Pancreas (tissue), 10 donors: ENCODE measurements at regions not wholly inside any gene's neighbourhood (a gene's known extent, or its start where the extent isn't known, plus 50 kb on each side); places are given as distances from the start of the nearest gene placed in this dataset.

ENCODE experiments used
- ATAC-seq, 4 donors: fragments of 200-7000 bp; cut with Tn5 transposase; one replicate each; pipeline versions ENCODE4 v1.8.0 to v1.9.1; 2020; ENCODE audit warnings: mild to moderate bottlenecking in 4 of 4, moderate library complexity in 4 of 4
- DNase-seq, 6 donors: peaks; one replicate each; pipeline ENCODE4 v3.0.0-alpha.2; 2020
- FAIRE-seq: peaks from 2 replicates; lab custom pipeline; 2012; peaks lifted over from hg19 to GRCh38; lab: Jason Lieb, UNC
- H3K27ac ChIP-seq, 4 donors: fragments of 200-600 bp; sonication (generic); 1 replicate in 3 of 4; 2 replicates in 1 of 4; pipeline versions ENCODE4 v1.5.0 to v1.8.0; 2020
- H3K27me3 ChIP-seq, 4 donors: fragments of 200-600 bp; one replicate each; pipeline ENCODE4 v1.8.0; 2021
- H3K36me3 ChIP-seq, 3 donors: fragments of 200-600 bp; sonication (generic) in 1 of 3; one replicate each; pipeline versions ENCODE4 v1.5.0 to v1.8.0; 2020 to 2021
- H3K4me1 ChIP-seq, 3 donors: fragments of 200-600 bp; one replicate each; pipeline ENCODE4 v1.8.0; 2021
- H3K4me3 ChIP-seq, 4 donors: fragments of 200-600 bp; sonication (generic) in 2 of 4; one replicate each; pipeline versions ENCODE4 v1.5.0 to v1.8.0; 2020 to 2021
- H3K9me3 ChIP-seq, 4 donors: fragments of 200-600 bp; one replicate each; pipeline ENCODE4 v1.8.0; 2021
- WGBS, 2 donors: extraction: QIAGEN DNeasy Blood & Tissue Kit; methylation state at CpG; one replicate each; pipeline ENCODE4 v1.1.7; 2013; 5-methylcytosine and 5-hydroxymethylcytosine counted together
- intact Hi-C, 3 donors: fragments of 100-400 bp; cut with DNase I; formaldehyde crosslinking; loops; one replicate each; pipeline versions ENCODE4 v1.11.1 to v1.14.2; 2022
- TF ChIP-seq, protein P1 (sequence below), 4 donors: fragments of 200-600 bp; sonication (generic) in 3 of 4; IDR thresholded peaks; one replicate each; pipeline versions ENCODE4 v1.5.0 to v1.8.0; 2021; ENCODE audit warnings: antibody characterized with exemption in 4 of 4
- donor health status: healthy with polysubstance abuse.
- donor health status: DM: no; HTN: no; CAD: no; lungs with moderate emphysema.
- donor health status: DM: no; HTN: no; CAD: no.
- donor health status: control.
- donor health status: control.
- donor health status: Bipolar disorder and iron deficiency.
- donor health status: DM: yes; HTN: yes; CAD: no.
- donor health status: DM: no; HTN: no; CAD: no.
- donor health status: DM: no; HTN: no; CAD: no.
- donor health status: DM: yes; HTN: yes; CAD: no.

DNA sequence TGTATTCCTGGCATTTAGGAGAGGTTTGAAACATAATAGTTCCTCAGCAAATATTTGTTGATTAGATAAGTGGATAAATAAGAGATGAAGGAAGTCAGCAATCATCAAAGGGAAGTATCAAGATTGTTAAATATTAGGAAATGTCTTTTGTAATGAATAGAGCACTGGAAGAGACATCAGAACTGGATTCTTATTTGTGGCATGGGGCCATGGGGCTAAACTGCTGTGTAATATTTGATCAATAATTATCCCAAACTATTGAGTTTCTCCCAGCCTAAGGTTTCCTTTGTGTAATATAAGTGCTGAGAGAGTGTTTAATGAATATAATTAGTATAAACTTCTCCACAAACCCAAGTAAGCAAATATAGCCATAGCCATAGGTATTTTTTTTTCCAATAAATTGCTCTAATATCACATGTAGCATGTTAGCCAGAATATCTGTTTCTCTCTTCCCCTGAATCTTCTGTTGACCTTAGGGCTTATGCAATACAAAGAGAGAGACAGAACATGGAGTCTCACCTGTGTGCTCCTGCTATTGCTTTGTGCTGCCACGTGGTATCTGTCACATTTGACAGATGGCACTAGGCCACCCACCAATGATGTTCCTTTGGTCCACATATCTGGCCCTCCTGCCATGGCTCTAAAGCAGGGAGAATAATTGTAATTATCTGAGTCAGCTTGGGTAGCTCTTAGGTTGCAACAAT, 658.7 kb downstream of the SOX5 start:
- Histone ChIP-seq H3K27ac (no peak overlapping the region), H3K36me3 (no peaks in the 10 kb centered on the region), H3K27me3 (no peaks in the 10 kb centered on the region), H3K4me3 (no peak overlapping the region), H3K4me1 (no peaks in the 10 kb centered on the region), H3K9me3 (no peaks in the 10 kb centered on the region)
- ATAC-seq (no peak), FAIRE-seq (no peak), DNase-seq (no peak)
- TF ChIP-seq, protein P1, sequence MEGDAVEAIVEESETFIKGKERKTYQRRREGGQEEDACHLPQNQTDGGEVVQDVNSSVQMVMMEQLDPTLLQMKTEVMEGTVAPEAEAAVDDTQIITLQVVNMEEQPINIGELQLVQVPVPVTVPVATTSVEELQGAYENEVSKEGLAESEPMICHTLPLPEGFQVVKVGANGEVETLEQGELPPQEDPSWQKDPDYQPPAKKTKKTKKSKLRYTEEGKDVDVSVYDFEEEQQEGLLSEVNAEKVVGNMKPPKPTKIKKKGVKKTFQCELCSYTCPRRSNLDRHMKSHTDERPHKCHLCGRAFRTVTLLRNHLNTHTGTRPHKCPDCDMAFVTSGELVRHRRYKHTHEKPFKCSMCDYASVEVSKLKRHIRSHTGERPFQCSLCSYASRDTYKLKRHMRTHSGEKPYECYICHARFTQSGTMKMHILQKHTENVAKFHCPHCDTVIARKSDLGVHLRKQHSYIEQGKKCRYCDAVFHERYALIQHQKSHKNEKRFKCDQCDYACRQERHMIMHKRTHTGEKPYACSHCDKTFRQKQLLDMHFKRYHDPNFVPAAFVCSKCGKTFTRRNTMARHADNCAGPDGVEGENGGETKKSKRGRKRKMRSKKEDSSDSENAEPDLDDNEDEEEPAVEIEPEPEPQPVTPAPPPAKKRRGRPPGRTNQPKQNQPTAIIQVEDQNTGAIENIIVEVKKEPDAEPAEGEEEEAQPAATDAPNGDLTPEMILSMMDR (IDR thresholded peaks at IDR 0.05) = no peak
- 20% methylated on average over 1 of the region's 1 CpG for WGBS, 2 donors
- intact Hi-C loops = no loop called here

DNA sequence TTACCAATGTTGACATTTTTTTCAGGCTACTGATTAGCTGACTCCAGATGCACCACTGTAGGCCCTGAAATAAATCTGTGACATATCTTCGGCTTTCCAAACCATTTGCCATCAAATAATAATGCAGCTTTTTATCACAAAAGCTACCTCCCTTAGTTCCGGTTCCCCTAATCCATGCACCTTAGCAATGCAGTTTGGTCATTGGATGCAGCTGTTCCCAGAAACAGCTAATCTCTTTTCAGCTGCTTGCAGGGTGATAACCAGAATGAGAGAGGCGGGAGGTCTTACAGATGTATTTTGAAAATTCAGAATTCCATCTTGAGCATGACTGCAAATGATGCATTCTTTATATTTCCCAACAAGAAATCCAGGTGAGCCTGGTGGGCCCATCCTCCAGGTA, 646.2 kb downstream of the SOX5 start:
- no peaks in the 10 kb centered on the region for H3K9me3 ChIP-seq
- H3K36me3 ChIP-seq = no peaks in the 10 kb centered on the region
- intact Hi-C loops = no loop called here
- no peak for FAIRE-seq
- TF ChIP-seq, protein P1 (IDR thresholded peaks at IDR 0.05) = no peak
- no peak overlapping the region for H3K27ac ChIP-seq
- 69 to 77% methylated on average over 3 of the region's 3 CpGs for WGBS, 2 donors
- H3K27me3 ChIP-seq = no peaks in the 10 kb centered on the region
- no peak for DNase-seq
- ATAC-seq = no peak
- H3K4me3 ChIP-seq = no peak overlapping the region
- no peaks in the 10 kb centered on the region for H3K4me1 ChIP-seq

DNA sequence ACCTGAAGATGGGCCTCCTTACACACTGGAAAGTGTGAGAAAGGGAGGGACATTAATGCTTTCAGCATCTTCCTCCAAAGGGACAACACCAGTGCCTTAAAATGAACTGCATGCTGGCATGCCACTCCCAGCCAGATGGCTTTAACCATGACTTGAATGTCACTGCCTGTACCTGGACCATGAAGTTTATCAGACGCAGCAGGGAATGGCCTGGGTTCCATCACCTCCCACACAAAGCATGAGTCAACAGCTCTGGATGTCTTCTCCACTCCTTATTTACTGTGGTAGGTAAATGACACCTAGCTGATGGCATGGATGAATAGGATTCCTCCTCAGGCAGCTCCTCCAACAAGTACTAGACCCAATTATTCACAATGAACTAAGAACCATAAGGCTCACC, 645.6 kb downstream of the SOX5 start:
- DNase-seq (no peak), FAIRE-seq (no peak), ATAC-seq (no peak)
- Histone ChIP-seq H3K36me3 (no peaks in the 10 kb centered on the region), H3K4me1 (no peaks in the 10 kb centered on the region), H3K9me3 (no peaks in the 10 kb centered on the region), H3K4me3 (no peak overlapping the region), H3K27me3 (no peaks in the 10 kb centered on the region), H3K27ac (no peak overlapping the region)
- intact Hi-C loops = no loop called here
- 51 to 80% methylated on average over 1 of the region's 1 CpG for WGBS, 2 donors
- TF ChIP-seq, protein P1 (IDR thresholded peaks at IDR 0.05) = no peak

DNA sequence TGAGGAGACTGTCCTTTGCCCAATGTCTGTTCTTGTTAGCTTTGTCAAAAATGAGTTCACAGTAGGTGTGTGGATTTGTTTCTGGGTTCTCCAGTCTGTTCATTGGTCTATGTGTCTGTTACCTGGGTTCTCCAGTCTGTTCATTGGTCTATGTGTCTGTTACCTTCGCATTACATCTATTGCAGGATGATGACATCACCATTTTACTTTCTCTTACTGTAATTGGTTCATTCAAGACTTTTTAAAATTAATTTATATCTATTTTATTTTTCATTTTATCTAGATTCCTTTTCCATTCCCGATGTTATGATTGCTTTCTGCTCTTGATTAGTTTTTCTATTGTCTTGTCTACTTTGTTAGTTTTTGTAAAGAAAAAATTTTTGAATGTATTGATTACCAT, 615.5 kb downstream of the SOX5 start:
- DNase-seq (no peak), FAIRE-seq (no peak), ATAC-seq (no peak)
- H3K4me3 ChIP-seq = no peak overlapping the region
- 57 to 66% methylated on average over 2 of the region's 2 CpGs for WGBS, 2 donors
- no peaks in the 10 kb centered on the region for H3K4me1 ChIP-seq
- no peak overlapping the region for H3K27ac ChIP-seq
- intact Hi-C loops = no loop called here
- no peaks in the 10 kb centered on the region for H3K27me3 ChIP-seq
- TF ChIP-seq, protein P1 (IDR thresholded peaks at IDR 0.05) = no peak
- no peaks in the 10 kb centered on the region for H3K9me3 ChIP-seq
- no peaks in the 10 kb centered on the region for H3K36me3 ChIP-seq

DNA sequence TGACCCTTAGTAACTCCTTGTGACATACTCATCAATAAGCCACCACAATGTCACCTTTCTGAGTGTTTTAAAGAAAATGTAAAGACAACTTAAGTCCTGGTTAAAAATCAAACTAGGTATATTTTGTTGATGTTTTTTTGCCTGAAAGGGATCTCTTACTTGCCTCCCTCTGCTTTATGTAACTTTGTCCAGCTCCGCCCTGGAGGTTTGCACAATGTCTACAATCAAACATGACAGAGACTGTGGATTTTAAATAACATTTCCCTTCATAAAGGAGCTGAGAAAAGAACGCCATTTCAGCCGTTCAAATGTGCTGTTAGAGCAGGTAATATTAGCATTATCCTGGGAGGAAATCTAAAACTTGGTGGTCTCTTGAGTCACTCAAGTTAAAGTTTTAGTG, 613.9 kb downstream of the SOX5 start:
- Histone ChIP-seq H3K4me3 (no peak overlapping the region), H3K36me3 (no peaks in the 10 kb centered on the region), H3K27ac (no peak overlapping the region), H3K9me3 (no peaks in the 10 kb centered on the region), H3K27me3 (no peaks in the 10 kb centered on the region), H3K4me1 (no peaks in the 10 kb centered on the region)
- 52 to 69% methylated on average over 3 of the region's 3 CpGs for WGBS, 2 donors
- ATAC-seq (no peak), DNase-seq (no peak), FAIRE-seq (no peak)
- TF ChIP-seq, protein P1 (IDR thresholded peaks at IDR 0.05) = no peak
- intact Hi-C loops = no loop called here
